PFSK-1 (cell line): ENCODE measurements at regions not wholly inside any gene's neighbourhood (a gene's known extent, or its start where the extent isn't known, plus 50 kb on each side); places are given as distances from the start of the nearest gene placed in this dataset.

Experiments used
- FOXP2 ChIP-seq: optimal IDR thresholded peaks from 2 replicates; pipeline ENCODE3; 2011; ENCODE audit warnings: borderline replicate concordance, control low read depth, inconsistent platforms; ENCODE audit not compliant: insufficient read depth; ENCODE audit errors: extremely low read length, extremely low read depth
- POLR2AphosphoS5 ChIP-seq: IDR thresholded peaks from 2 replicates; pipeline ENCODE4 v1.6.1; 2012; ENCODE audit warnings: low read depth, mild to moderate bottlenecking, control low read depth, low read length, moderate library complexity
- REST ChIP-seq, 2 experiments: IDR thresholded peaks; 2 replicates each; pipeline versions ENCODE4 v1.6.1 to v1.8.0; 2011 to 2012; ENCODE audit warnings: low read depth in 2 of 2, low read length in 2 of 2, control low read depth in 1 of 2, inconsistent platforms in 1 of 2, mild to moderate bottlenecking in 1 of 2, moderate library complexity in 1 of 2; ENCODE audit not compliant: insufficient read depth in 1 of 2
- SIN3A ChIP-seq: IDR thresholded peaks from 2 replicates; pipeline ENCODE4 v1.6.1; 2012; ENCODE audit warnings: mild to moderate bottlenecking, low read length, moderate library complexity, borderline replicate concordance; ENCODE audit not compliant: insufficient read depth
- TAF1 ChIP-seq: IDR thresholded peaks from 2 replicates; pipeline ENCODE4 v1.6.1; 2012; ENCODE audit warnings: low read length, control low read depth, borderline replicate concordance; ENCODE audit not compliant: insufficient read depth

GRCh38 chr5:153209687-153210086 lies 280.8 kb upstream of the GRIA1 start:
- TF ChIP-seq TAF1: no peak
- TF ChIP-seq FOXP2: no peak
- TF ChIP-seq REST (IDR thresholded peaks at IDR 0.05; ENCODE audit: insufficient read depth in 1 of 2, low read depth in 2 of 2, low read length in 2 of 2): no peak
- no peak for TF ChIP-seq POLR2AphosphoS5
- no peak for TF ChIP-seq SIN3A

GRCh38 chr5:153211076-153211475 lies 279.4 kb upstream of the GRIA1 start:
- TF ChIP-seq FOXP2: no peak
- no peak for TF ChIP-seq REST (IDR thresholded peaks at IDR 0.05; ENCODE audit: insufficient read depth in 1 of 2, low read depth in 2 of 2, low read length in 2 of 2)
- no peak for TF ChIP-seq SIN3A
- no peak for TF ChIP-seq TAF1
- TF ChIP-seq POLR2AphosphoS5: no peak

GRCh38 chr5:153212471-153212870 lies 278.0 kb upstream of the GRIA1 start:
- TF ChIP-seq SIN3A (no peak), FOXP2 (no peak), REST (IDR thresholded peaks at IDR 0.05; ENCODE audit: insufficient read depth in 1 of 2, low read depth in 2 of 2, low read length in 2 of 2) (no peak), POLR2AphosphoS5 (no peak), TAF1 (no peak)

GRCh38 chr5:153222936-153223335 lies 267.5 kb upstream of the GRIA1 start:
- no peak for TF ChIP-seq POLR2AphosphoS5

- no peak for TF ChIP-seq POLR2AphosphoS5
- TF ChIP-seq TAF1: no peak
- no peak for TF ChIP-seq REST (IDR thresholded peaks at IDR 0.05; ENCODE audit: insufficient read depth in 1 of 2, low read depth in 2 of 2, low read length in 2 of 2)
- no peak for TF ChIP-seq FOXP2
- no peak for TF ChIP-seq SIN3A
Observed at GRCh38 chr5:153223376-153223775, 267.1 kb upstream of the GRIA1 start.
